ENCODE measurements at regions not wholly inside any gene's neighbourhood (a gene's known extent, or its start where the extent isn't known, plus 50 kb on each side); places are given as distances from the start of the nearest gene placed in this dataset.
"Not testable (repeated sequence)": the region's sequence is repeated elsewhere in the genome, so short reads cannot be mapped to it uniquely, and the experiment has no call there.

DNA sequence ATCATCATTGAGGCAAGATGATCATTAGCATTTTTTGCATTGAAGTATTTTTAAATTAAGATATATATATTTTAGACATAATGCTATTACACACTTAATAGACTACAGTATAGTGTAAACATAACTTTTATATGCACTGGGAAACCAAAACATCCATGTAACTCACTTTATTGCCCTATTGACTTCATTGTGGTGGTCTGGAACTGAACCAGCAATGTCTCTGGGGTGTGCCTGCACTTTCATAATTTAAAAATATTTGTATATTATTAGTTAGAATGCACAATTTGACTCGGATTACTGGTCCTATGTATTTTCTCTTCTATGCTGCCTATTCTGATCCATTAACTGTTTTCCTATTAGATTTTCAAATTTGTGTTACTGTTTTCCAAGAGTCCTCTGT, 109.1 kb upstream of the SPATA12 start:
- ATAC-seq (no peak), DNase-seq (no peak)
- 76 to 80% methylated on average over 1 of the region's 1 CpG for WGBS, 2 donors
- no peaks in the 10 kb centered on the region for H3K27me3 ChIP-seq
- TF ChIP-seq, protein P1, sequence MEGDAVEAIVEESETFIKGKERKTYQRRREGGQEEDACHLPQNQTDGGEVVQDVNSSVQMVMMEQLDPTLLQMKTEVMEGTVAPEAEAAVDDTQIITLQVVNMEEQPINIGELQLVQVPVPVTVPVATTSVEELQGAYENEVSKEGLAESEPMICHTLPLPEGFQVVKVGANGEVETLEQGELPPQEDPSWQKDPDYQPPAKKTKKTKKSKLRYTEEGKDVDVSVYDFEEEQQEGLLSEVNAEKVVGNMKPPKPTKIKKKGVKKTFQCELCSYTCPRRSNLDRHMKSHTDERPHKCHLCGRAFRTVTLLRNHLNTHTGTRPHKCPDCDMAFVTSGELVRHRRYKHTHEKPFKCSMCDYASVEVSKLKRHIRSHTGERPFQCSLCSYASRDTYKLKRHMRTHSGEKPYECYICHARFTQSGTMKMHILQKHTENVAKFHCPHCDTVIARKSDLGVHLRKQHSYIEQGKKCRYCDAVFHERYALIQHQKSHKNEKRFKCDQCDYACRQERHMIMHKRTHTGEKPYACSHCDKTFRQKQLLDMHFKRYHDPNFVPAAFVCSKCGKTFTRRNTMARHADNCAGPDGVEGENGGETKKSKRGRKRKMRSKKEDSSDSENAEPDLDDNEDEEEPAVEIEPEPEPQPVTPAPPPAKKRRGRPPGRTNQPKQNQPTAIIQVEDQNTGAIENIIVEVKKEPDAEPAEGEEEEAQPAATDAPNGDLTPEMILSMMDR (IDR thresholded peaks at IDR 0.05) = no peak
- H3K4me1 ChIP-seq = no peaks in the 10 kb centered on the region
- no peak overlapping the region for H3K4me3 ChIP-seq
- intact Hi-C loops (cut with DNase I) = no loop called here
- peaks cover 0 to 7% (median 0%) of the 10 kb centered on the region in 11 donors for H3K9me3 ChIP-seq
- no peak overlapping the region for H3K27ac ChIP-seq
- H3K36me3 ChIP-seq = no peaks in the 10 kb centered on the region

DNA sequence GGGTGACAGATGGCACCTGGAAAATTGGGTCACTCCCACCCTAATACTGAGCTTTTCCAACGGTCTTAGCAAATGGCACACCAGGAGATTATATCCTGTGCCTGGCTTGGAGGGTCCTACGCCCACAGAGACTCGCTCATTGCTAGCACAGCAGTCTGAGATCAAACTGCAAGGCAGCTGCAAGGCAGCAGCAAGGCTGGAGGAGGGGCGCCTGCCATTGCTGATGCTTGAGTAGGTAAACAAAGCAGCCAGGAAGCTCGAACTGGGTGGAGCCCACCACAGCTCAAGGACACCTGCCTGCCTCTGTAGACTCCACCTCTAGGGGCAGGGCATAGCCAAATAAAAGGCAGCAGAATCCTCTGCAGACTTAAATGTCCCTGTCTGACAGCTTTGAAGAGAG, 115.1 kb upstream of the SPATA12 start:
- H3K36me3 ChIP-seq; intact Hi-C loops (cut with DNase I); H3K27ac ChIP-seq; H3K4me1 ChIP-seq; H3K27me3 ChIP-seq; DNase-seq; ATAC-seq; H3K4me3 ChIP-seq: not testable (repeated sequence)
- peaks cover 0 to 22% (median 0%) of the 10 kb centered on the region in 11 donors for H3K9me3 ChIP-seq
- 76 to 91% methylated on average over 5 of the region's 5 CpGs for WGBS, 2 donors

DNA sequence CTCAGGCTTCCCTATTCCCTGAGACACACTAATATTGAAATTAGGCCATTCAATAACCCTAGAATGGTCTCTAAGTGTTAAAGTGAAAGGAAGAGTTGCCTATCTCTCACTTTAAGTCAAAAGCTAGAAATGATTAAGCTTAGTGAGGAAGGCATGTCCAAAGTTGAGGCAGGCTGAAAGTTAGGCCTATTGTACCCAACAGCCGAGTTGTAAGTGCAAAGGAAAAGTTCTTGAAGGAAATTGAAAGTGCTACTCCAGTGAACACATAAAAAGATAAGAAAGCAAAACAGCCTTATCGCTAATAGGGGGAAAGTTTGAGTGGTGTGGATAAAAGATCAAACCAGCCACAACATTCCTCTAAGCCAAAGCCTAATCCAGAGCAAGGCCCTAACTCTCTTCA, 117.9 kb upstream of the SPATA12 start:
- Histone ChIP-seq H3K36me3 (no peaks in the 10 kb centered on the region), H3K4me3 (no peak overlapping the region), H3K4me1 (no peaks in the 10 kb centered on the region), H3K27me3 (no peaks in the 10 kb centered on the region), H3K9me3 (peaks cover 0 to 22% (median 0%) of the 10 kb centered on the region in 11 donors), H3K27ac (no peak overlapping the region)
- DNase-seq = no peak
- WGBS, 2 donors = 75 to 81% methylated on average over 2 of the region's 2 CpGs
- TF ChIP-seq, protein P1 (IDR thresholded peaks at IDR 0.05) = no peak
- intact Hi-C loops (cut with DNase I) = no loop called here
- ATAC-seq = no peak

DNA sequence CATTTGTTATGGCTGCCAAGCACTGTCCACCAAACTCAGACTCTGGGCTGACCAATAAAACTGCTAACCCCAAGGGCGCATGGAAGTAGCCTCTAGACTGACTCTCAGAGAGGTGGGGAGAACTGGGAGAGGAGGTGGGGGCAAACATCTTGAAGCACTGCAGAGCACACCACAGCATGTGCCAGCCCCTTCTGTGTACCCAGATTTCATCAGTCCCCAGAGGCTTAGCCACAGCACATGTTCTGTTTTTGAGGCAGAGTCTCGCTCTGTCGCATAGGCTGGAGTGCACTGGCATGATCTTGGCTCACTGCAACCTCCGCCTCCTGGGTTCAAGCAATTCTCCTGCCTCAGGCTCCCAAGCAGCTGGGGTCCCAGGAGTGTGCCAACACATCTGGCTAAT, 119.5 kb upstream of the SPATA12 start:
- H3K27ac ChIP-seq = no peak overlapping the region
- no peak overlapping the region for H3K4me3 ChIP-seq
- no peak for DNase-seq
- TF ChIP-seq, protein P1 (IDR thresholded peaks at IDR 0.05) = no peak
- intact Hi-C loops (cut with DNase I) = no loop called here
- H3K27me3 ChIP-seq = no peaks in the 10 kb centered on the region
- no peak for ATAC-seq
- H3K36me3 ChIP-seq = no peaks in the 10 kb centered on the region
- H3K9me3 ChIP-seq = peaks cover 0 to 11% (median 0%) of the 10 kb centered on the region in 11 donors
- no peaks in the 10 kb centered on the region for H3K4me1 ChIP-seq
- 95 to 97% methylated on average over 4 of the region's 4 CpGs for WGBS, 2 donors

DNA sequence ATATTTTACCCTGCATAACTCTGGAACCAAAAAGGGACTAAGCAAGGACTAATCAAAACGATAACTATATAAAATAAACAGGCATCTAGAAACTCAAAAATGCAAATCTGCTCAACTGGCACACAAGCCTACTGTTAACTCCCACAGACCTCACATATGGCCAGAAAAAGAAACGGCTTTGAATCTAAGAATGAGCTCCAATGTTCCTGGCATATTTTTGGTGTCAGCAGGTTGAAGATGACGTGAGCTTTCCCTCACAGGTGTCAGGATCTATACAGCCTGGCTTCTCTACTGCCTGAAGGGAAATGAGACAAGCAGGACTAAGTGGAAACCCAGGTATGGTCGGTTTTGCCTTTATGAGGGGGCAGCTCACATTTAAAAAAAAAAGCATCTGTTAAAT, 120.1 kb upstream of the SPATA12 start:
- H3K27me3 ChIP-seq = no peaks in the 10 kb centered on the region
- H3K27ac ChIP-seq = no peak overlapping the region
- no peaks in the 10 kb centered on the region for H3K36me3 ChIP-seq
- peaks cover 0 to 5% (median 0%) of the 10 kb centered on the region in 11 donors for H3K9me3 ChIP-seq
- TF ChIP-seq, protein P1 (IDR thresholded peaks at IDR 0.05) = no peak
- H3K4me1 ChIP-seq = no peaks in the 10 kb centered on the region
- ATAC-seq (no peak), DNase-seq (no peak)
- H3K4me3 ChIP-seq = no peak overlapping the region
- intact Hi-C loops (cut with DNase I) = no loop called here
- 79 to 83% methylated on average over 4 of the region's 4 CpGs for WGBS, 2 donors
